ENCODE measurements at regions not wholly inside any gene's neighbourhood (a gene's known extent, or its start where the extent isn't known, plus 50 kb on each side); places are given as distances from the start of the nearest gene placed in this dataset.

DNA sequence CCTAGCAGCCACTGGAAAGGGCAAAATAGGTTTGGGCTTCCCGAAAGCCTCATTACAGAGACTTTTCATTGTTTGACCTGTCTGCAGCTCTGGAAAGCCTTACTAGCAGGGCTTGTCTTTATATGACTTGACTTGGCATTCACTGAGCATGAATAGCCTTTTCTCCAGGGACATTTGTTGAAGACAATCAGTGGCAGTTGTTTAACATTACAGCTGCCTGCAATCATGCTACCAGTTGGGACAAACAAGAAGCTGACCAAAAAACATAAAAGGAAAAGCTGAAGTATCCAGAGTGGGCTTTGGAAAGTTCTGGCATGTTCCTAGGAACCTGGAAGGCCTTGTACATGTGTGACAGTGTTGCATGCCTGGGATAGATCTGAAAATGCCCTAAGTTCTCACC lies 121.4 kb downstream of the KCNF1 start:
- no peak overlapping the region for H2AK5ac ChIP-seq (ENCODE audit: insufficient read length, low read length)

More for the DNA sequence above, 121.4 kb downstream of the KCNF1 start:
- DNase-seq = no peak
- Histone ChIP-seq H3K23me2 (ENCODE audit: insufficient read length, low read depth, low read length, poor library complexity, severe bottlenecking) (no peaks in the 10 kb centered on the region), H3K9me3 (ENCODE audit: control insufficient read depth, low read depth, low read length) (no peaks in the 10 kb centered on the region), H3K18ac (ENCODE audit: insufficient read length, low read depth, low read length) (no peak overlapping the region), H3K14ac (ENCODE audit: insufficient read depth, low read length) (no peak overlapping the region), H4K91ac (ENCODE audit: insufficient read length, low read depth, low read length) (no peak overlapping the region), H4K8ac (replicated peaks; ENCODE audit: insufficient read length, low read depth, low read length) (no peak overlapping the region), H4K20me1 (ENCODE audit: control insufficient read depth, insufficient read depth, insufficient read length) (no peaks in the 10 kb centered on the region), H3K27me3 (ENCODE audit: insufficient read depth, low read length) (no peaks in the 10 kb centered on the region), H2BK120ac (ENCODE audit: low read depth, low read length, poor library complexity, severe bottlenecking) (no peak overlapping the region), H2AFZ (ENCODE audit: low read length) (no peak overlapping the region), H3K23ac (ENCODE audit: insufficient read length, low read depth, low read length) (no peak overlapping the region), H2BK15ac (ENCODE audit: low read depth, low read length) (no peak overlapping the region), H3K4me2 (ENCODE audit: insufficient read depth, insufficient read length, low read length) (no peak overlapping the region), H3K4me1 (ENCODE audit: insufficient read depth, low read length) (no peaks in the 10 kb centered on the region; the same call in 1 of the 2 replicates), H3K27ac (ENCODE audit: insufficient read length, low read depth, low read length) (no peak overlapping the region), H3K56ac (ENCODE audit: insufficient read length, low read depth, low read length) (no peak overlapping the region), H3K4ac (ENCODE audit: low read depth, low read length) (no peak overlapping the region), H3T11ph (ENCODE audit: low read length) (no peak overlapping the region), H2BK20ac (ENCODE audit: low read depth, low read length, poor library complexity, severe bottlenecking) (no peak overlapping the region), H4K5ac (ENCODE audit: insufficient read length, low read depth, low read length) (no peak overlapping the region), H3K79me1 (ENCODE audit: insufficient read depth, low read depth, low read length, poor library complexity, severe bottlenecking) (no peaks in the 10 kb centered on the region), H3K79me2 (ENCODE audit: insufficient read depth, low read length) (no peaks in the 10 kb centered on the region), H3K9ac (ENCODE audit: extremely low read depth, insufficient read length, low read length) (no peak overlapping the region), H2BK5ac (ENCODE audit: insufficient read length, low read length) (no peak overlapping the region), H2BK12ac (ENCODE audit: insufficient read length, low read depth, low read length) (no peak overlapping the region)
- Mint-ChIP-seq H3K27ac (no peak overlapping the region), H3K27me3 (ENCODE audit: low read depth) (peaks cover 5% of the 10 kb centered on the region; the same call in 1 of the 2 replicates), H3K4me1 (peaks cover 4 to 6% of the 10 kb centered on the region in 2 experiments; a peak in 2 of 4 replicates), H3K4me3 (no peak overlapping the region), H3K36me3 (ENCODE audit: insufficient read depth in 1 of 3, low read depth in 3 of 3) (peaks cover 5 to 28% (median 11%) of the 10 kb centered on the region in 3 experiments), H3K9me3 (peaks cover 28 to 35% of the 10 kb centered on the region in 2 experiments)
- no CpG with 5 or more reads among the region's 1 CpG for WGBS (ENCODE audit: extremely low coverage, insufficient read length, low lambda C conversion rate)
- TF ChIP-seq, protein P1, sequence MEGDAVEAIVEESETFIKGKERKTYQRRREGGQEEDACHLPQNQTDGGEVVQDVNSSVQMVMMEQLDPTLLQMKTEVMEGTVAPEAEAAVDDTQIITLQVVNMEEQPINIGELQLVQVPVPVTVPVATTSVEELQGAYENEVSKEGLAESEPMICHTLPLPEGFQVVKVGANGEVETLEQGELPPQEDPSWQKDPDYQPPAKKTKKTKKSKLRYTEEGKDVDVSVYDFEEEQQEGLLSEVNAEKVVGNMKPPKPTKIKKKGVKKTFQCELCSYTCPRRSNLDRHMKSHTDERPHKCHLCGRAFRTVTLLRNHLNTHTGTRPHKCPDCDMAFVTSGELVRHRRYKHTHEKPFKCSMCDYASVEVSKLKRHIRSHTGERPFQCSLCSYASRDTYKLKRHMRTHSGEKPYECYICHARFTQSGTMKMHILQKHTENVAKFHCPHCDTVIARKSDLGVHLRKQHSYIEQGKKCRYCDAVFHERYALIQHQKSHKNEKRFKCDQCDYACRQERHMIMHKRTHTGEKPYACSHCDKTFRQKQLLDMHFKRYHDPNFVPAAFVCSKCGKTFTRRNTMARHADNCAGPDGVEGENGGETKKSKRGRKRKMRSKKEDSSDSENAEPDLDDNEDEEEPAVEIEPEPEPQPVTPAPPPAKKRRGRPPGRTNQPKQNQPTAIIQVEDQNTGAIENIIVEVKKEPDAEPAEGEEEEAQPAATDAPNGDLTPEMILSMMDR (conservative IDR thresholded peaks at IDR 0.05) = no peak
